Endothelial cell of hepatic sinusoid (primary cell): ENCODE measurements at regions not wholly inside any gene's neighbourhood (a gene's known extent, or its start where the extent isn't known, plus 50 kb on each side); places are given as distances from the start of the nearest gene placed in this dataset.

Source experiments
- in situ Hi-C: cut with HindIII; loops from 2 replicates; pipeline ENCODE4 v1.10.0; 2017; ENCODE audit warnings: low sequenced_read_pairs

DNA sequence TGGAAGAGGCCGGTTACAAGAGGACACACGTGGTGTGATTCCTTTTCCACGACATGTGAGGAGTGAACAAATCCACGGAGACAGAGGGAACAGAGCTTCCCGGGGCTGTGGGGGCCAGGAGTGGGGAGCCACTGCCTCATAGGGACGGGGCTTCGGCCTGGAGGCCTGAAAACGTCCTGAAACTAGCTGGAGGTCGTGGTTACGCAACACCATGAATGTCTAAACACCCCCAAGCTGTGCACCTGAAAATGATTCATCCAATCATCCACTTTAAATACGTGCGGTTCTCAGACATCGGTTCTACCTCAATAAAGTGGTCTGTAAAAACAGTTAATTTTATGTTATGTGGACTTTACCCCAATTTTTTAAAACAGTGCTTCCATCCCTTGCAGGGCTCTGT lies 65.3 kb upstream of the PPP1R26 start:
- in situ Hi-C loops, result loop anchor here (5.0 kb wide), 4 partner anchors 47 to 327 kb away; partner anchors contain the start of gene OLFM1

DNA sequence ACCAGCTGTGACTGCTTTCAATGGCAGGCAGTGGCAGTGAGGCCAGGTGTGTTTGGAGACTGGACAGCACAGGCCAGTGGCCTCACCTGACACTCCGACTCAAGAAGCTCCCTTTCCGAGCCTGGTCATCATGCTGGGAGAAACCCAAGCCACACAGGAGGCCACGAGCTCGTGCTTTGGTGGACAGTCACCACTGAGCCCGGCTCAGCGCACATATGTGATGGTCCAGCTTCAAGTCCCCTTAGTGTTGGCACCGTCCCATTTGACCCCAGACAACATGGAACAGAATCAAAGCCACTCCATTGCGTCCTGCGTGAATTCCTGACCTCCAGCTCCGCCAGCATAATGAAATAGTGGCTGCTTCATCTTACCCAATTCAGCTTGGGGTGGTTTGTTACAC lies 64.0 kb upstream of the PPP1R26 start:
- in situ Hi-C loops, result no loop called here

DNA sequence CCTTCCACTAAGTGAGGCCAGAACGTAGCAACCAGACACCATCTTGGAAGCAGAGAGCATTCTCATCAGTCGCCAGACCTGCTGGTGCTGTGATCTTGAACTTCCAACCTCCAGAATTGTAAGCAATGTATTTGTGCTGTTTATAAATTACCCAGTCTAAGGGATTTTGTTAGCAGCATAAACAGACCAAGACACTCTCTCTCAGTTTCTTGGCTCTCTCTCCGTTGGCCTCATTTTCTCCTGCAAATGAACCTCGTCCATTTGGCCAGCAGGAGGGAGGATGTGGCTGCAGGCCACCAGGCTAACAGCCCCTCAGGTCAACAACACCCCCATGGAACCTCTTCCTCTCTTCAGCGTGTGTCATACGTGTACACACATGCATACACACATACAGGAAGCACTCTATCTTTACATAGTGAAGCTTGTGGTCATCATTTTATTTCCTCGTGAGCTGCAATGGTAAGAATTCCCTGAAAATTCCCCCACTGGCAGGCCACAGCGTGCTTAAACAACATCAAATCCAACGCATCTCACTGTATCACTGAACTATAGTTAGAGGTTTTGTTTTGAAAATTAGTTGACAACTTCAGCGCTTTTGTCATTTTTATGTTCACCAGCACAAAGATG lies 62.8 kb upstream of the PPP1R26 start:
- in situ Hi-C loops, result no loop called here

DNA sequence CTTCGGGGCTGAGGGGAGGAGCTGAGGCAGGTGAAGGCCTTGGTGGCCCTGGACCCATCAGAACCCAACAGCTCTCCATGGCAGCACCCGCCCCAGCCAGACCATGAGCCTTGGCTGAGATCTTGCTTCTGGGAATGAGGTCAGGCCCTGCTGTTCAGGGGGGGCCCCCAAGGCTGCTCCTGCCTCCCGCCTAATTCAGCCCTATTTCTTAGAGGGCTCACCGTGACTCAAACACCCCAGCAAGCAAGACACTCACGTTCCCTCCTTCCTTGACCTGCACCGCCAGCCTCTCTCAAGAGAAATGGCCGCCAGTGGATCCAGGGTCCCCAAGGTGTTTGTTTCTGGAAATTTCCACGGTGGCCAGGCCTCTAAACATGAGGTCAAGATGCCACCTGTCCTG lies 61.4 kb upstream of the PPP1R26 start:
- in situ Hi-C loops, result no loop called here

DNA sequence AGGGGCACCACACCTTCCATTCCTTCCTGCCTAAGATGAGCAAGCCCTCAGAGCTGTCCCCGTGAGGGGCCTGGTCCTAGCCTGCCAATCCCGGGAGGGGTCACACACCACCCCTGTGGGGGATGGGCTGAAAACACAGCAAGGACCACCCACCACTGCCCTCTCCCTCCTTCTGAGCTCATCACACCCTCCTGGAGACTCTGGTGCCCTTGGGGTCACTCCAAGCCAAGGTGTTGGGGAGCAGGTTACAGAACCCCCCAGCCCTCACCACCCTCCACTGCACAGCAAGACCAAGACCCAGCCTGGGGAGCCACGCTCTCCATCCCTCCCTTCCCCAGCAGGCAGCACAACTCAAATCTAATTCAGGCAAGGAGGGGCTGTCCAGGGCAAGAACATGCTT lies 60.5 kb upstream of the PPP1R26 start:
- in situ Hi-C loops, result no loop called here

DNA sequence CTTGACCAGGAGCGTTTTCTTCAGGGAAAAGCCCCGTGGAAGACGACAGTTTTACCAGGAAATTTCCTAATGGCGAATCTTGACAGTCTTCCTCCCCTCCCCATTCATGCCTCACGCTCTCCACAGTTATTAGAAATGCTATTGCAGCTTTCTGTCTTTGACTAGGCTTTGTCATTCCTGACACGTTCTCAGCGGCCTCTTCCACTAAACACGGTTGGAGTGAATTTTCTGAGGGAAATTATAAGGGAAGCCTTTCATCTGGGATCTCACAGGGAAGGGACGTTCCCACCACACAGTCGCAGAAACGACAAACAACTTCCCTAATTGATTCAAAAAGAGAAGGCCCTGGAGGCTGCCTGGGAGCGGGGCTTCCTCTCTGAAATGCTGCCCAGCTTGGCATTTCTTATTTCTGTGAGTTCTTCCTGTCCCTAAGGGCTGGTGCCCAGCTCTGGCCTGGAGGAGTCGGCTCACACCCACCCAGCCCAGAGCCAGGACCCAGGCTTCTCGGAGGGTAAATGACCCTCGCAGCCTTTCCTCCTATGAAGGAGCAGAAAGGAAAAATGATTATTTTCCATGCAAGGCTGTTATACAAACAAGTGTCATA lies 57.1 kb upstream of the PPP1R26 start:
- in situ Hi-C loops, result no loop called here

DNA sequence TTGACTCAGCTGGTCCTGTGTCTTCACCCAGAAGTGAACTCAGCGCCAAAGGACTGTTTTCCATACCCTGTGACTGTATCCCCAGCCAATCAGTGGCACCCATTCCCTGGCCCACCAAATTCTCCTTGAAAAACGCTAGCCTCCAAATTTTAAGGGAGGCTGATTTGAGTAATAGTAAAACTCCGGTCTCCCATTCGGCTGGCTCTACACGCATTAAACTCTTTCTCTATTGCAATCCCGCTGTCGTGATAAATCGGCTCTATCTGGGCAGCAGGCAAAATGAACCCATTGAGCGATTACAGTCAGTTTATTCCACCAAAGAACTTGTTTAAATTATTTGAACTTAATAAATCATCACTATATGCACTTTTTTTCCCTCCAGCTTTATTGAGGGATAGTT lies 55.9 kb upstream of the PPP1R26 start:
- in situ Hi-C loops, result no loop called here
